Smooth muscle cell (in vitro differentiated cells): ENCODE measurements at regions not wholly inside any gene's neighbourhood (a gene's known extent, or its start where the extent isn't known, plus 50 kb on each side); places are given as distances from the start of the nearest gene placed in this dataset.
A peak's percentile ranks its signal among the peaks of the same experiment; 100 is the strongest.

Experiments used
- DNase-seq: peaks from one replicate; lab custom pipeline; 2025; ENCODE audit not compliant: unreplicated experiment; lab: John Stamatoyannopoulos, UW
- H2AFZ ChIP-seq: fragments of 200-600 bp; sonication (generic); 2 replicates; pipeline ENCODE4 v1.6.0; 2016; ENCODE audit warnings: antibody characterized with exemption, low read depth, mild to moderate bottlenecking
- H3F3A ChIP-seq: fragments of 200-600 bp; sonication (generic); 2 replicates; pipeline ENCODE4 v1.6.0; 2017; ENCODE audit warnings: antibody characterized with exemption, low read depth
- H3K27ac ChIP-seq: fragments of 200-600 bp; sonication (generic); 2 replicates; pipeline ENCODE4 v1.5.1; 2016; ENCODE audit warnings: low read depth, mild to moderate bottlenecking
- H3K27me3 ChIP-seq: fragments of 200-600 bp; sonication (generic); 2 replicates; pipeline ENCODE4 v1.6.1; 2016; ENCODE audit warnings: low read depth, mild to moderate bottlenecking
- H3K36me3 ChIP-seq: fragments of 200-600 bp; sonication (generic); 2 replicates; pipeline ENCODE4 v1.5.1; 2016; ENCODE audit warnings: low read depth
- H3K4me1 ChIP-seq: fragments of 200-600 bp; sonication (generic); 2 replicates; pipeline ENCODE4 v1.5.1; 2016; ENCODE audit warnings: low read depth
- H3K4me2 ChIP-seq: fragments of 200-600 bp; sonication (generic); 2 replicates; pipeline ENCODE4 v1.6.0; 2016; ENCODE audit warnings: mild to moderate bottlenecking
- H3K4me3 ChIP-seq: fragments of 200-600 bp; sonication (generic); 2 replicates; pipeline ENCODE4 v1.5.1; 2016; ENCODE audit warnings: mild to moderate bottlenecking
- H3K79me2 ChIP-seq: fragments of 200-600 bp; sonication (generic); 2 replicates; pipeline ENCODE4 v1.6.0; 2016; ENCODE audit warnings: low read depth, mild to moderate bottlenecking
- H3K9ac ChIP-seq: fragments of 200-600 bp; sonication (generic); 2 replicates; pipeline ENCODE4 v1.6.0; 2016; ENCODE audit warnings: low read depth
- H3K9me3 ChIP-seq: fragments of 200-600 bp; sonication (generic); replicated peaks from 2 replicates; pipeline ENCODE4 v1.5.1; 2016; ENCODE audit warnings: low read depth
- H4K20me1 ChIP-seq: fragments of 200-600 bp; sonication (generic); 2 replicates; pipeline ENCODE4 v1.6.0; 2016; ENCODE audit warnings: low read depth
- WGBS: methylation state at CpG from one replicate; pipeline ENCODE4 v1.1.7; 2016; ENCODE audit warnings: low lambda C conversion rate; 5-methylcytosine and 5-hydroxymethylcytosine counted together
- TF ChIP-seq, protein P1 (sequence below): fragments of 200-600 bp; sonication (generic); IDR thresholded peaks from 2 replicates; pipeline ENCODE4 v1.5.1; 2017; ENCODE audit warnings: borderline replicate concordance, mild to moderate bottlenecking, antibody characterized with exemption; ENCODE audit not compliant: insufficient read depth, poor library complexity, severe bottlenecking

DNA sequence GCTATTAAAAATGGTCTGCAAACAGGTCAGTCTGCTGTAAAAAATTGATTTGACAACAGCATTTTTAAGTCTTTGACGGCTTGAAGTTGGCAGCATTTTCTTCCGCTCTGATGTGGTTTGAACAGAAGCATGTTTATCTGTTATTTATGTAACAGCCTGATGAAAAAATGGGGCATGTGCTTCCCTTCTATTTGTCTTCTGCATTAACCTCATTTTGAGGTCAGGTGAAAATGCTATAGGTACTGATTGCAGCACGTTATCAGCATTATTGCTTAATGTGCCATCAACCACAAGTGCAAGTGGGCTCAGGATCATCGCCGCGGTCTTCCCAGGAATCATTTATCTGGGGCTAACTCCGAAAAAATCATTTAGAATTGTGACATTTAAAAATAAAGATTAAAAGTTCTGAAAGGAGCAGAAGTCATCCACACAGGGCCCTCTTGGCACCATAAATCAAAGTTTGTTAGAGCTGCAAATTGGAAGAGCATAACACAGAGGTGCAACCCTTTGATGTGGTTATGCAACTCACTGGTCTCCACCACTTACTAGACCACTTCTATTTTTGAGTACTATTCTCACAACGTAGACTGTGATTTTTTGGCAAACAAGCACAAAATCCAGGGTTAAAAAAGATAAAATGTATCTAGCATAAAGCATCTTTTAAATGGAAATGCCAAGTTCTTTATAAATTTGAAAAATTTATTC, 307.7 kb downstream of the MDFIC start:
- TF ChIP-seq, protein P1, sequence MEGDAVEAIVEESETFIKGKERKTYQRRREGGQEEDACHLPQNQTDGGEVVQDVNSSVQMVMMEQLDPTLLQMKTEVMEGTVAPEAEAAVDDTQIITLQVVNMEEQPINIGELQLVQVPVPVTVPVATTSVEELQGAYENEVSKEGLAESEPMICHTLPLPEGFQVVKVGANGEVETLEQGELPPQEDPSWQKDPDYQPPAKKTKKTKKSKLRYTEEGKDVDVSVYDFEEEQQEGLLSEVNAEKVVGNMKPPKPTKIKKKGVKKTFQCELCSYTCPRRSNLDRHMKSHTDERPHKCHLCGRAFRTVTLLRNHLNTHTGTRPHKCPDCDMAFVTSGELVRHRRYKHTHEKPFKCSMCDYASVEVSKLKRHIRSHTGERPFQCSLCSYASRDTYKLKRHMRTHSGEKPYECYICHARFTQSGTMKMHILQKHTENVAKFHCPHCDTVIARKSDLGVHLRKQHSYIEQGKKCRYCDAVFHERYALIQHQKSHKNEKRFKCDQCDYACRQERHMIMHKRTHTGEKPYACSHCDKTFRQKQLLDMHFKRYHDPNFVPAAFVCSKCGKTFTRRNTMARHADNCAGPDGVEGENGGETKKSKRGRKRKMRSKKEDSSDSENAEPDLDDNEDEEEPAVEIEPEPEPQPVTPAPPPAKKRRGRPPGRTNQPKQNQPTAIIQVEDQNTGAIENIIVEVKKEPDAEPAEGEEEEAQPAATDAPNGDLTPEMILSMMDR: no peak
- peak overlapping the region; percentile 70 for H3K4me2 ChIP-seq

DNA sequence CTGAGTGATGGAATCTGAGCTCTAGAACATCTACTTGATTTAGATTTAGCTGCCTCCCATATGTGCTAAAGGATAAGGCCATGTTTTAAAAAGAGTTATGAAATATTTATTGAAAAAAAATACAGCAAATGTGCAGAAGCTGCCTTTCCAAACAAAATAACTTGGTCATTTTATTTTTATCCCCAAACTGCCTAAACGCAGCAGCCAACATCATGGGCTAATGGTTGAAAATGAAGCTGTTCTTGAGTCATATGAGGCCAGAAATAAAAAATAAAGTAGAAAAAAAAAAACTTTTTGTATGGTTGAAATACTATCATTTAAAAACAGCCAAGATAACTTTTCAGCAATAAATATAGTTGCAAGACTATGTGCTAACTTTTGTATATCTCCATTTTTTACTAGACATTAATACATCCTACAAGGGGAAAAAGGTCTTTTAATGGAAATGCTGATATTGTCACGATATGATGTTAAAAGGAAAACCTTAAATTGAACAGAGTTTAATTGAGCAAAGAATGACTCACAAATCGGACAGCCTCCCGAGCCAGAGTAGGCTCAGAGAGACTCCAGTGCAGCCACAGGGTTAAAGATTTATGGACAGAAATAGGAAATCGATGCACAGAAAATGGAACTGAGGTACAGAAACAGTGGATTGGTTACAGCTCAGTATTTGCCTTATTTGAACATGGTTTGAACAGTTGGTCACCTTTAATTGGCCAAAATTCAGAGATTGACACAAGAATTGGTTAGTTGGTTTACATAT, 305.8 kb downstream of the MDFIC start:
- Histone ChIP-seq H4K20me1 (no peaks in the 10 kb centered on the region), H3K79me2 (no peaks in the 10 kb centered on the region), H3K9me3 (no peaks in the 10 kb centered on the region), H3K36me3 (no peaks in the 10 kb centered on the region), H3K4me2 (no peak overlapping the region), H3K4me1 (peaks cover 3% of the 10 kb centered on the region), H3K27me3 (no peaks in the 10 kb centered on the region), H3F3A (no peaks in the 10 kb centered on the region), H3K27ac (no peak overlapping the region), H3K9ac (no peak overlapping the region), H2AFZ (no peak overlapping the region), H3K4me3 (no peak overlapping the region)
- TF ChIP-seq, protein P1: no peak
- WGBS: 77% methylated on average over 5 of the region's 5 CpGs
- DNase-seq: no peak

More for the DNA sequence above, 307.7 kb downstream of the MDFIC start:
- Histone ChIP-seq H2AFZ (no peak overlapping the region), H3K9ac (no peak overlapping the region), H3K4me3 (no peak overlapping the region), H3K27me3 (no peaks in the 10 kb centered on the region), H4K20me1 (no peaks in the 10 kb centered on the region), H3F3A (no peaks in the 10 kb centered on the region), H3K36me3 (no peaks in the 10 kb centered on the region), H3K79me2 (no peaks in the 10 kb centered on the region), H3K9me3 (no peaks in the 10 kb centered on the region), H3K4me1 (peaks cover 3% of the 10 kb centered on the region), H3K27ac (peak overlapping the region; percentile 95)
- WGBS: 58% methylated on average over 8 of the region's 8 CpGs
- DNase-seq: no peak

DNA sequence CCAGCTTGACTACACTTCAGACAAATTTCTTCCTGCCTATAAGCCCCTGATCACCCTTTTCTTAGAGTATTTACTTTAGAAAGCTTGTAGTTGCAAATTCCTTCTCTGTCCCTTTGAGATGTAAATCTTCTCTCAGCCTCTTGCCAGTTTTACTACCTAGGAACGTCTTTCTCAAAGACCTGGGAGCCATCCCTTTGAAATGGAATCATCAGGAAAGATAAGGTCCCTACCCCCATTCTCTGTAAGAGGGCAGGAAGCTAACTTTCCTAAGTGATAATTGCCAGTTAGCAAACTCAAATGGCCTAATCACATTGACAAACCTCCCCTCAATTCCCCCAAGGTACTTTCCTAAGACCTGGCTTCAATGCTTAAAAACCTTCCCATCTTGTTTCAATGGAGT, 304.5 kb downstream of the MDFIC start:
- H3K9ac ChIP-seq: no peak overlapping the region
- peak overlapping the region; percentile 46 for H2AFZ ChIP-seq
- H4K20me1 ChIP-seq: no peaks in the 10 kb centered on the region
- WGBS: 19% methylated on average over 1 of the region's 1 CpG
- peaks cover 3% of the 10 kb centered on the region for H3K4me1 ChIP-seq
- no peak overlapping the region for H3K27ac ChIP-seq
- no peaks in the 10 kb centered on the region for H3F3A ChIP-seq
- H3K4me3 ChIP-seq: no peak overlapping the region
- DNase-seq: no peak
- TF ChIP-seq, protein P1: no peak
- H3K9me3 ChIP-seq: no peaks in the 10 kb centered on the region
- no peaks in the 10 kb centered on the region for H3K36me3 ChIP-seq
- H3K4me2 ChIP-seq: no peak overlapping the region
- no peaks in the 10 kb centered on the region for H3K27me3 ChIP-seq
- no peaks in the 10 kb centered on the region for H3K79me2 ChIP-seq
